Cerebellar cortex (tissue), 1 donor: ENCODE measurements at regions not wholly inside any gene's neighbourhood (a gene's known extent, or its start where the extent isn't known, plus 50 kb on each side); places are given as distances from the start of the nearest gene placed in this dataset.

Experiments
- DNase-seq: peaks from one replicate; pipeline ENCODE4 v3.0.0-alpha.2; 2015; ENCODE audit warnings: low spot score

- DNase-seq, result no peak
Observed at GRCh38 chr9:24488896-24489295, 56.8 kb downstream of the IZUMO3 start.

GRCh38 chr9:24487946-24488345, 57.8 kb downstream of the IZUMO3 start:
- no peak for DNase-seq

GRCh38 chr9:24487250-24487861, 58.3 kb downstream of the IZUMO3 start:
- DNase-seq, result no peak

GRCh38 chr9:24479361-24480059, 66.2 kb downstream of the IZUMO3 start:
- DNase-seq, result no peak

- DNase-seq, result no peak
Observed at GRCh38 chr9:24464319-24464951, 81.3 kb downstream of the IZUMO3 start.

- no peak for DNase-seq
Observed at GRCh38 chr9:24462951-24463350, 82.7 kb downstream of the IZUMO3 start.

GRCh38 chr9:24460781-24461180, 84.9 kb downstream of the IZUMO3 start:
- no peak for DNase-seq

- no peak for DNase-seq
Observed at GRCh38 chr9:24459953-24460352, 85.7 kb downstream of the IZUMO3 start.

GRCh38 chr9:24451346-24451745, 94.4 kb downstream of the IZUMO3 start:
- DNase-seq, result no peak

GRCh38 chr9:24449976-24450375, 95.7 kb downstream of the IZUMO3 start:
- no peak for DNase-seq

- no peak for DNase-seq
Observed at GRCh38 chr9:24439456-24439855, 106.2 kb downstream of the IZUMO3 start.

GRCh38 chr9:24438876-24439275, 106.8 kb downstream of the IZUMO3 start:
- no peak for DNase-seq

GRCh38 chr9:24436761-24437160, 108.9 kb downstream of the IZUMO3 start:
- no peak for DNase-seq

GRCh38 chr9:24434183-24434582, 111.5 kb downstream of the IZUMO3 start:
- no peak for DNase-seq

GRCh38 chr9:24416136-24416535, 129.6 kb downstream of the IZUMO3 start:
- DNase-seq, result no peak

- DNase-seq, result no peak
Observed at GRCh38 chr9:24413651-24414050, 132.0 kb downstream of the IZUMO3 start.

- no peak for DNase-seq
Observed at GRCh38 chr9:24398466-24398865, 147.2 kb downstream of the IZUMO3 start.

GRCh38 chr9:24391095-24391494, 154.6 kb downstream of the IZUMO3 start:
- no peak for DNase-seq

- no peak for DNase-seq
Observed at GRCh38 chr9:24385077-24385476, 160.6 kb downstream of the IZUMO3 start.

- DNase-seq, result no peak
Observed at GRCh38 chr9:24382566-24382965, 163.1 kb downstream of the IZUMO3 start.

- no peak for DNase-seq
Observed at GRCh38 chr9:24381205-24381604, 164.5 kb downstream of the IZUMO3 start.

GRCh38 chr9:24359046-24359445, 186.7 kb downstream of the IZUMO3 start:
- no peak for DNase-seq

- no peak for DNase-seq
Observed at GRCh38 chr9:24351973-24352372, 193.7 kb downstream of the IZUMO3 start.
